Ovary (tissue), 7 donors: ENCODE measurements at regions not wholly inside any gene's neighbourhood (a gene's known extent, or its start where the extent isn't known, plus 50 kb on each side); places are given as distances from the start of the nearest gene placed in this dataset.

ENCODE experiments used
- DNase-seq, 5 donors: peaks; one replicate each; pipeline ENCODE4 v3.0.0-alpha.2; 2019 to 2020
- H3K27ac ChIP-seq, 2 donors: fragments of 200-600 bp; one replicate each; pipeline versions ENCODE4 v1.5.1 to v1.8.0; 2019 to 2022
- H3K27me3 ChIP-seq: fragments of 200-600 bp; one replicate; pipeline ENCODE4 v1.8.0; 2022
- H3K36me3 ChIP-seq: fragments of 200-600 bp; sonication (generic); one replicate; pipeline ENCODE4 v1.5.1; 2019
- H3K4me1 ChIP-seq: one replicate; pipeline ENCODE4 v1.8.1; 2013; ENCODE audit warnings: mild to moderate bottlenecking, moderate library complexity; ENCODE audit not compliant: insufficient read depth
- H3K4me3 ChIP-seq: fragments of 200-600 bp; sonication (generic); one replicate; pipeline ENCODE4 v1.5.1; 2017
- H3K9me3 ChIP-seq, 2 donors: fragments of 200-600 bp in 1 of 2; sonication (generic) in 1 of 2; one replicate each; pipeline versions ENCODE4 v1.5.1 to v1.8.1; 2013 to 2019; ENCODE audit warnings: mild to moderate bottlenecking in 1 of 2, moderate library complexity in 1 of 2
- EP300 ChIP-seq: sonication (generic); formaldehyde crosslinking; IDR thresholded peaks from one replicate; pipeline ENCODE4 v1.6.1; 2017; ENCODE audit warnings: antibody characterized with exemption
- POLR2A ChIP-seq: fragments of 450-650 bp; IDR thresholded peaks from one replicate; pipeline ENCODE4 v1.6.1; 2017; ENCODE audit warnings: antibody characterized with exemption, mild to moderate bottlenecking, moderate library complexity
- WGBS, 3 donors: extraction: QIAGEN DNeasy Blood & Tissue Kit in 1 of 3; methylation state at CpG; one replicate each; pipeline versions ENCODE4 v1.1.5 to v1.1.7; 2013 to 2017; 5-methylcytosine and 5-hydroxymethylcytosine counted together
- intact Hi-C, 4 donors: fragments of 100-400 bp; cut with DNase I; formaldehyde crosslinking; loops; one replicate each; pipeline versions ENCODE4 v1.11.0 to v1.15.1; 2022 to 2023
- TF ChIP-seq, protein P1 (sequence below), 3 donors: fragments of 450-650 bp in 2 of 3; fragments of 200-600 bp in 1 of 3; IDR thresholded peaks; one replicate each; pipeline versions ENCODE4 v1.5.1 to v1.8.0; 2016 to 2022; ENCODE audit warnings: antibody characterized with exemption in 3 of 3, mild to moderate bottlenecking in 1 of 3
- donor health status: DM: no; HTN: no; CAD: no; lungs with moderate emphysema.
- donor health status: DM: no; HTN: no; CAD: no.
- donor health status: Bipolar disorder and iron deficiency.
- donor health status: DM: no; HTN: no; CAD: no.
- donor health status: DM: yes; HTN: yes; CAD: no.

GRCh38 chr6:80939480-80939879, 813.0 kb downstream of the TENT5A start:
- H3K27me3 ChIP-seq: no peaks in the 10 kb centered on the region
- H3K36me3 ChIP-seq: no peaks in the 10 kb centered on the region
- no peaks in the 10 kb centered on the region for H3K9me3 ChIP-seq
- no peak for DNase-seq
- no peaks in the 10 kb centered on the region for H3K4me1 ChIP-seq
- H3K27ac ChIP-seq: no peak overlapping the region
- 87 to 90% (median 89%) methylated on average over 4 of the region's 4 CpGs for WGBS, 3 donors
- no peak overlapping the region for H3K4me3 ChIP-seq
- TF ChIP-seq EP300 (no peak), POLR2A (no peak)
- TF ChIP-seq, protein P1, sequence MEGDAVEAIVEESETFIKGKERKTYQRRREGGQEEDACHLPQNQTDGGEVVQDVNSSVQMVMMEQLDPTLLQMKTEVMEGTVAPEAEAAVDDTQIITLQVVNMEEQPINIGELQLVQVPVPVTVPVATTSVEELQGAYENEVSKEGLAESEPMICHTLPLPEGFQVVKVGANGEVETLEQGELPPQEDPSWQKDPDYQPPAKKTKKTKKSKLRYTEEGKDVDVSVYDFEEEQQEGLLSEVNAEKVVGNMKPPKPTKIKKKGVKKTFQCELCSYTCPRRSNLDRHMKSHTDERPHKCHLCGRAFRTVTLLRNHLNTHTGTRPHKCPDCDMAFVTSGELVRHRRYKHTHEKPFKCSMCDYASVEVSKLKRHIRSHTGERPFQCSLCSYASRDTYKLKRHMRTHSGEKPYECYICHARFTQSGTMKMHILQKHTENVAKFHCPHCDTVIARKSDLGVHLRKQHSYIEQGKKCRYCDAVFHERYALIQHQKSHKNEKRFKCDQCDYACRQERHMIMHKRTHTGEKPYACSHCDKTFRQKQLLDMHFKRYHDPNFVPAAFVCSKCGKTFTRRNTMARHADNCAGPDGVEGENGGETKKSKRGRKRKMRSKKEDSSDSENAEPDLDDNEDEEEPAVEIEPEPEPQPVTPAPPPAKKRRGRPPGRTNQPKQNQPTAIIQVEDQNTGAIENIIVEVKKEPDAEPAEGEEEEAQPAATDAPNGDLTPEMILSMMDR (IDR thresholded peaks at IDR 0.05): no peak
- intact Hi-C loops: no loop called here

DNA sequence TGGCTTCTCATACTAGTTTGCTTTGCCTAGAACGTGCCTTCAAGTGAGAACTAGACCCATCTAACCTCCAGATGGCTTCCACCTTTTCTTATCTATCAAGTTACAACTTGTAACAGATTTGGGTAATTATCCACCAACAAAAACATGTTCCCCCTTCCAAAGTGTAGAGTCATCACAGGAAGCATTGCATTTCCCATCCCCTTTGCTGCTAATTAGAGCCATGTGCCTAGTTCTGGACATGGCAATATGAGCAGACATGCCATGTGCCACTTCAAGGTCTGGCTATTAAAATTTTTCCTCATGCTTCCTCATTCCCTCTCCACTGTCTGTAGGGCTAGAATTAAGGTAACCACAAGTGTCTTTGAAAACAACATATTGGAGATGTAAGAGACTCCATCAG, 814.4 kb downstream of the TENT5A start:
- no peak overlapping the region for H3K4me3 ChIP-seq
- TF ChIP-seq, protein P1 (IDR thresholded peaks at IDR 0.05): no peak
- no peak for TF ChIP-seq POLR2A
- TF ChIP-seq EP300: no peak
- intact Hi-C loops: no loop called here
- H3K9me3 ChIP-seq: no peaks in the 10 kb centered on the region
- 68 to 80% (median 70%) methylated on average over 1 of the region's 1 CpG for WGBS, 3 donors
- H3K27me3 ChIP-seq: no peaks in the 10 kb centered on the region
- H3K27ac ChIP-seq: no peak overlapping the region
- no peak for DNase-seq
- H3K4me1 ChIP-seq: no peaks in the 10 kb centered on the region
- no peaks in the 10 kb centered on the region for H3K36me3 ChIP-seq

GRCh38 chr6:80932359-80932758, 820.1 kb downstream of the TENT5A start:
- no peak overlapping the region for H3K4me3 ChIP-seq
- TF ChIP-seq EP300 (no peak), POLR2A (no peak)
- TF ChIP-seq, protein P1 (IDR thresholded peaks at IDR 0.05): no peak
- H3K4me1 ChIP-seq: no peaks in the 10 kb centered on the region

GRCh38 chr6:80930376-80930775, 822.1 kb downstream of the TENT5A start:
- TF ChIP-seq POLR2A (no peak), EP300 (no peak)
- TF ChIP-seq, protein P1 (IDR thresholded peaks at IDR 0.05): no peak
- Histone ChIP-seq H3K27ac (no peak overlapping the region), H3K36me3 (no peaks in the 10 kb centered on the region), H3K27me3 (no peaks in the 10 kb centered on the region), H3K9me3 (no peaks in the 10 kb centered on the region), H3K4me3 (no peak overlapping the region), H3K4me1 (no peaks in the 10 kb centered on the region)
- no peak for DNase-seq
- intact Hi-C loops: no loop called here

More at GRCh38 chr6:80932359-80932758, 820.1 kb downstream of the TENT5A start:
- Histone ChIP-seq H3K27ac (no peak overlapping the region), H3K36me3 (no peaks in the 10 kb centered on the region), H3K9me3 (no peaks in the 10 kb centered on the region), H3K27me3 (no peaks in the 10 kb centered on the region)
- intact Hi-C loops: no loop called here
- DNase-seq: no peak

- intact Hi-C loops: no loop called here
- Histone ChIP-seq H3K36me3 (no peaks in the 10 kb centered on the region), H3K4me1 (no peaks in the 10 kb centered on the region), H3K27me3 (no peaks in the 10 kb centered on the region), H3K27ac (no peak overlapping the region), H3K9me3 (no peaks in the 10 kb centered on the region), H3K4me3 (no peak overlapping the region)
- no peak for TF ChIP-seq POLR2A
- TF ChIP-seq, protein P1 (IDR thresholded peaks at IDR 0.05): no peak
- no peak for TF ChIP-seq EP300
- WGBS, 3 donors: 76 to 84% (median 76%) methylated on average over 2 of the region's 2 CpGs
- no peak for DNase-seq
Observed at GRCh38 chr6:80923816-80924215, 817.3 kb downstream of the BCKDHB start.
